ENCODE measurements at regions not wholly inside any gene's neighbourhood (a gene's known extent, or its start where the extent isn't known, plus 50 kb on each side); places are given as distances from the start of the nearest gene placed in this dataset.

- intact Hi-C loops (cut with DNase I) = no loop called here
- Histone ChIP-seq H3K36me3 (no peaks in the 10 kb centered on the region), H3K27ac (no peak overlapping the region), H3K9me3 (no peaks in the 10 kb centered on the region), H3K27me3 (no peaks in the 10 kb centered on the region), H3K4me3 (no peak overlapping the region), H3K4me1 (no peaks in the 10 kb centered on the region)
- TF ChIP-seq POLR2A (IDR thresholded peaks at IDR 0.05) (no peak), CTCF (IDR thresholded peaks at IDR 0.05) (no peak), POLR2AphosphoS5 (IDR thresholded peaks at IDR 0.05; ENCODE audit: insufficient read depth in 1 of 2, low read depth in 1 of 2) (no peak)
- no peak for DNase-seq (ENCODE audit: extremely low spot score in 2 of 2)
These were observed 128.9 kb downstream of the ZIC1 start for GRCh38 chr3:147538034-147538433.

GRCh38 chr3:147540921-147541320, 131.8 kb downstream of the ZIC1 start:
- Histone ChIP-seq H3K27me3 (no peaks in the 10 kb centered on the region), H3K4me1 (no peaks in the 10 kb centered on the region), H3K4me3 (no peak overlapping the region), H3K36me3 (no peaks in the 10 kb centered on the region), H3K9me3 (no peaks in the 10 kb centered on the region), H3K27ac (no peak overlapping the region)
- intact Hi-C loops (cut with DNase I) = no loop called here
- TF ChIP-seq CTCF (IDR thresholded peaks at IDR 0.05) = no peak
- DNase-seq (ENCODE audit: extremely low spot score in 2 of 2) = no peak

- no peak overlapping the region for H3K4me3 ChIP-seq
- no peaks in the 10 kb centered on the region for H3K4me1 ChIP-seq
- no peaks in the 10 kb centered on the region for H3K9me3 ChIP-seq
- H3K36me3 ChIP-seq = no peaks in the 10 kb centered on the region
- H3K27me3 ChIP-seq = no peaks in the 10 kb centered on the region
- no peak for TF ChIP-seq POLR2AphosphoS5 (IDR thresholded peaks at IDR 0.05; ENCODE audit: insufficient read depth in 1 of 2, low read depth in 1 of 2)
- no peak for TF ChIP-seq POLR2A (IDR thresholded peaks at IDR 0.05)
- TF ChIP-seq CTCF (IDR thresholded peaks at IDR 0.05) = no peak
- H3K27ac ChIP-seq = no peak overlapping the region
- DNase-seq (ENCODE audit: extremely low spot score in 2 of 2) = no peak
- intact Hi-C loops (cut with DNase I) = no loop called here
These were observed 135.1 kb downstream of the ZIC1 start for GRCh38 chr3:147544290-147544689.

GRCh38 chr3:147551491-147551890, 142.3 kb downstream of the ZIC1 start:
- TF ChIP-seq CTCF (IDR thresholded peaks at IDR 0.05) (no peak), POLR2A (IDR thresholded peaks at IDR 0.05) (no peak), POLR2AphosphoS5 (IDR thresholded peaks at IDR 0.05; ENCODE audit: insufficient read depth in 1 of 2, low read depth in 1 of 2) (no peak)
- H3K9me3 ChIP-seq = no peaks in the 10 kb centered on the region
- intact Hi-C loops (cut with DNase I) = no loop called here
- H3K36me3 ChIP-seq = no peaks in the 10 kb centered on the region
- H3K4me3 ChIP-seq = no peak overlapping the region
- DNase-seq (ENCODE audit: extremely low spot score in 2 of 2) = no peak
- H3K27ac ChIP-seq = no peak overlapping the region
- no peaks in the 10 kb centered on the region for H3K27me3 ChIP-seq
- H3K4me1 ChIP-seq = no peaks in the 10 kb centered on the region

- Histone ChIP-seq H3K36me3 (no peaks in the 10 kb centered on the region), H3K4me1 (no peaks in the 10 kb centered on the region), H3K4me3 (no peak overlapping the region), H3K27ac (no peak overlapping the region), H3K27me3 (no peaks in the 10 kb centered on the region), H3K9me3 (no peaks in the 10 kb centered on the region)
- intact Hi-C loops (cut with DNase I) = no loop called here
- DNase-seq (ENCODE audit: extremely low spot score in 2 of 2) = no peak
- no peak for TF ChIP-seq POLR2AphosphoS5 (IDR thresholded peaks at IDR 0.05; ENCODE audit: insufficient read depth in 1 of 2, low read depth in 1 of 2)
- no peak for TF ChIP-seq CTCF (IDR thresholded peaks at IDR 0.05)
- TF ChIP-seq POLR2A (IDR thresholded peaks at IDR 0.05) = no peak
These were observed 145.2 kb downstream of the ZIC1 start for GRCh38 chr3:147554332-147554731.
